ENCODE measurements at regions not wholly inside any gene's neighbourhood (a gene's known extent, or its start where the extent isn't known, plus 50 kb on each side); places are given as distances from the start of the nearest gene placed in this dataset.

DNA sequence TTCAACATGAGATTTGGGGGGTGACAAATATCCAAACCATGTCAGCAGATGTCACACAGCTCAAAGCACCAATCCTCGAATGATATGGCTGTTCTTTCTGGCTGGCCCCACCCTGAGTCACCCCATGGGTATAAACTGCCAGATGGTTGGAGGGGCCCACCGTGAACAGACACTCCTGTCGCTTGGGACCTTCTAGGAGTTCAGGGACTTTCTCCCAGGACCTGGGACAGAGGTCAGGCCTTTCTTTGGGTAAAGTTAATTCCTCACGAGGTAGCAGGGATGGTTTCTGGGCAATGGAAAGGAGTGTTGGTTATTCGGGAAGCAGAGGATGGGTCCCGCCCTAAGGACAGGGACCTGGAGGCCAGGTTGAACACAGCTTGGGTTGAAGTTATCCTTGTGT lies 262.0 kb downstream of the ACTR3B start:
- TF ChIP-seq, protein P1, sequence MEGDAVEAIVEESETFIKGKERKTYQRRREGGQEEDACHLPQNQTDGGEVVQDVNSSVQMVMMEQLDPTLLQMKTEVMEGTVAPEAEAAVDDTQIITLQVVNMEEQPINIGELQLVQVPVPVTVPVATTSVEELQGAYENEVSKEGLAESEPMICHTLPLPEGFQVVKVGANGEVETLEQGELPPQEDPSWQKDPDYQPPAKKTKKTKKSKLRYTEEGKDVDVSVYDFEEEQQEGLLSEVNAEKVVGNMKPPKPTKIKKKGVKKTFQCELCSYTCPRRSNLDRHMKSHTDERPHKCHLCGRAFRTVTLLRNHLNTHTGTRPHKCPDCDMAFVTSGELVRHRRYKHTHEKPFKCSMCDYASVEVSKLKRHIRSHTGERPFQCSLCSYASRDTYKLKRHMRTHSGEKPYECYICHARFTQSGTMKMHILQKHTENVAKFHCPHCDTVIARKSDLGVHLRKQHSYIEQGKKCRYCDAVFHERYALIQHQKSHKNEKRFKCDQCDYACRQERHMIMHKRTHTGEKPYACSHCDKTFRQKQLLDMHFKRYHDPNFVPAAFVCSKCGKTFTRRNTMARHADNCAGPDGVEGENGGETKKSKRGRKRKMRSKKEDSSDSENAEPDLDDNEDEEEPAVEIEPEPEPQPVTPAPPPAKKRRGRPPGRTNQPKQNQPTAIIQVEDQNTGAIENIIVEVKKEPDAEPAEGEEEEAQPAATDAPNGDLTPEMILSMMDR (IDR thresholded peaks at IDR 0.05): no peak
- TF ChIP-seq POLR2A (IDR thresholded peaks at IDR 0.05): no peak

Measured in Peyer's patch (tissue), 4 donors.